Gastrocnemius medialis (tissue), 4 donors: ENCODE measurements at regions not wholly inside any gene's neighbourhood (a gene's known extent, or its start where the extent isn't known, plus 50 kb on each side); places are given as distances from the start of the nearest gene placed in this dataset.
"Not testable (repeated sequence)": the region's sequence is repeated elsewhere in the genome, so short reads cannot be mapped to it uniquely, and the experiment has no call there.

Experiments
- ATAC-seq, 2 donors: fragments of 150-250 bp; one replicate each; pipeline ENCODE4 v1.9.1; 2016
- DNase-seq, 2 donors: peaks; one replicate each; pipeline ENCODE4 v3.0.0-alpha.2; 2019
- H3K27ac ChIP-seq, 4 donors: fragments of 200-600 bp; sonication (generic); 1 replicate in 1 of 4; 2 replicates in 3 of 4; pipeline ENCODE4 v1.5.1; 2016 to 2018; ENCODE audit warnings: mild to moderate bottlenecking in 2 of 4, moderate library complexity in 1 of 4
- H3K27me3 ChIP-seq, 3 donors: fragments of 200-600 bp; sonication (generic) in 2 of 3; 1 replicate in 1 of 3; 2 replicates in 2 of 3; pipeline versions ENCODE4 v1.5.1 to v1.6.0; 2016 to 2019; ENCODE audit warnings: mild to moderate bottlenecking in 1 of 3, moderate library complexity in 1 of 3
- H3K36me3 ChIP-seq, 2 donors: fragments of 200-600 bp; sonication (generic) in 1 of 2; one replicate each; pipeline ENCODE4 v1.5.1; 2017 to 2018
- H3K4me1 ChIP-seq, 2 donors: fragments of 200-600 bp; sonication (generic) in 1 of 2; one replicate each; pipeline ENCODE4 v1.5.1; 2016 to 2017; ENCODE audit warnings: mild to moderate bottlenecking in 2 of 2
- H3K4me3 ChIP-seq, 4 donors: fragments of 200-600 bp; sonication (generic) in 3 of 4; 1 replicate in 1 of 4; 2 replicates in 3 of 4; pipeline ENCODE4 v1.5.1; 2016 to 2019; ENCODE audit warnings: mild to moderate bottlenecking in 2 of 4
- H3K9me3 ChIP-seq, 3 donors: fragments of 200-600 bp; sonication (generic) in 2 of 3; 1 replicate in 1 of 3; 2 replicates in 2 of 3; pipeline ENCODE4 v1.5.1; 2016 to 2019
- POLR2A ChIP-seq, 2 donors: fragments of 450-650 bp; IDR thresholded peaks; one replicate each; pipeline ENCODE4 v1.6.1; 2017; ENCODE audit warnings: antibody characterized with exemption in 2 of 2, mild to moderate bottlenecking in 2 of 2, moderate library complexity in 2 of 2
- in situ Hi-C, 4 donors: fragments of 200-750 bp; cut with MboI; loops; one replicate each; pipeline versions ENCODE4 v1.15.0 to v1.8.0; 2017; ENCODE audit warnings: low sequenced_read_pairs in 4 of 4
- intact Hi-C: fragments of 100-400 bp; cut with DNase I; formaldehyde crosslinking; loops from one replicate; pipeline ENCODE4 v1.15.1; 2023; ENCODE audit warnings: low total_unique reads
- TF ChIP-seq, protein P1 (sequence below), 5 experiments: fragments of 450-650 bp in 3 of 5; fragments of 200-600 bp in 2 of 5; sonication (generic) in 2 of 5; IDR thresholded peaks in 4 of 5; conservative IDR thresholded peaks in 1 of 5; 1 replicate in 4 of 5; 2 replicates in 1 of 5; pipeline ENCODE4 v1.5.1; 2016 to 2019; ENCODE audit warnings: antibody characterized with exemption in 5 of 5, mild to moderate bottlenecking in 3 of 5, moderate library complexity in 3 of 5

DNA sequence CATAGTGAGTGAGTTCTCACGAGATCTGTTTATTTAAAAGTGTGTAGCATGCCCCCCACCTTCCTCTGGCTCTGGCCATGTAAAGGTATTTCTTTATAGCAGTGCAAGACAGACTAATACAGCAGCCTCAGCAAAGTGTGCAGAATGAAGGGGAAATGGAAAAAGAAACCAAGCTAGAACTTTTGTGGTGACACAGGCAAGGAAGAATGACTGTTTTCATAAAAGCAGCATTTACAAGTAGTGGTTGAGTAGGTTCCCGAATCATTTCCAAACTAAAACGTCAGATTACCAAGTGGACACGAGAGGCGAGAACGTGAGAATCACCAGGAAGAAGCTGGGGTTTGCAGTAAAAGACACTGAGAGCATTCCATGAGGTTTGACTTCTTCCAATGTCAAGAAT, 100.2 kb upstream of the AKAP13 start:
- no peak for ATAC-seq
- no peak for DNase-seq
- Histone ChIP-seq H3K27ac (no peak overlapping the region), H3K27me3 (no peaks in the 10 kb centered on the region), H3K4me1 (no peaks in the 10 kb centered on the region), H3K36me3 (no peaks in the 10 kb centered on the region), H3K4me3 (no peak overlapping the region), H3K9me3 (no peaks in the 10 kb centered on the region)
- in situ Hi-C loops: no loop called here
- intact Hi-C loops: loop anchor here (10.0 kb wide), 1 partner anchor 325 kb away; no protein-coding TSS in a partner anchor
- TF ChIP-seq POLR2A (IDR thresholded peaks at IDR 0.05): no peak
- TF ChIP-seq, protein P1, sequence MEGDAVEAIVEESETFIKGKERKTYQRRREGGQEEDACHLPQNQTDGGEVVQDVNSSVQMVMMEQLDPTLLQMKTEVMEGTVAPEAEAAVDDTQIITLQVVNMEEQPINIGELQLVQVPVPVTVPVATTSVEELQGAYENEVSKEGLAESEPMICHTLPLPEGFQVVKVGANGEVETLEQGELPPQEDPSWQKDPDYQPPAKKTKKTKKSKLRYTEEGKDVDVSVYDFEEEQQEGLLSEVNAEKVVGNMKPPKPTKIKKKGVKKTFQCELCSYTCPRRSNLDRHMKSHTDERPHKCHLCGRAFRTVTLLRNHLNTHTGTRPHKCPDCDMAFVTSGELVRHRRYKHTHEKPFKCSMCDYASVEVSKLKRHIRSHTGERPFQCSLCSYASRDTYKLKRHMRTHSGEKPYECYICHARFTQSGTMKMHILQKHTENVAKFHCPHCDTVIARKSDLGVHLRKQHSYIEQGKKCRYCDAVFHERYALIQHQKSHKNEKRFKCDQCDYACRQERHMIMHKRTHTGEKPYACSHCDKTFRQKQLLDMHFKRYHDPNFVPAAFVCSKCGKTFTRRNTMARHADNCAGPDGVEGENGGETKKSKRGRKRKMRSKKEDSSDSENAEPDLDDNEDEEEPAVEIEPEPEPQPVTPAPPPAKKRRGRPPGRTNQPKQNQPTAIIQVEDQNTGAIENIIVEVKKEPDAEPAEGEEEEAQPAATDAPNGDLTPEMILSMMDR (IDR thresholded peaks at IDR 0.05 in 4 of 5, conservative IDR thresholded peaks at IDR 0.05 in 1 of 5): no peak

DNA sequence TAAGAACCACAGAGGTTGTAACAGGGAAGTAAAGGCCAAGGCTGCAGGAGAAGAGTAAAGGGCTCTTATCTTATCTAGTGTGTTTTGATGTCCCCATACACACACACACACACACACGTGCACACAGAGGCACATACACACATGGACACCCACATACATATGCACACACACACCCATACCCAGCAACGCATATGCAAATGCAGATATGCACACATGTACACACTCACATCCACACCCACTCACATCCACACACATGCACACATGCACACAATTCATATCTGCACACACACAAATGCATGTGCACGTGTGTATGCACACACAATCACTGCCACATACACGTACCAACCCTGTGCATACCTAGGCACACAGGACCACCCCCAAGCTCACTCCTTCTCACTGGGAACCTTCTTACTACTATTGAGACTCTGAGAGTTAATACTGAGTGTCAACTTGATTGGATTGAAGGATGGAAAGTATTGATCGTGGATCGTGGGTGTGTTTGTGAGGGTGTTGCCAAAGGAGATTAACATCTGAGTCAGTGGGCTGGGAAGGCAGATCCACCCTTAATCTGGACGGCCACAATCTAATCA, 99.0 kb upstream of the AKAP13 start:
- in situ Hi-C loops: no loop called here
- H3K27ac ChIP-seq: no peak overlapping the region
- no peaks in the 10 kb centered on the region for H3K36me3 ChIP-seq
- H3K27me3 ChIP-seq: no peaks in the 10 kb centered on the region
- no peak for ATAC-seq
- H3K4me3 ChIP-seq: no peak overlapping the region
- no peaks in the 10 kb centered on the region for H3K9me3 ChIP-seq
- no peak for DNase-seq
- TF ChIP-seq, protein P1 (IDR thresholded peaks at IDR 0.05 in 4 of 5, conservative IDR thresholded peaks at IDR 0.05 in 1 of 5): no peak
- no peak for TF ChIP-seq POLR2A (IDR thresholded peaks at IDR 0.05)
- H3K4me1 ChIP-seq: no peaks in the 10 kb centered on the region
- intact Hi-C loops: loop anchor here (10.0 kb wide), 1 partner anchor 327 kb away; no protein-coding TSS in a partner anchor

DNA sequence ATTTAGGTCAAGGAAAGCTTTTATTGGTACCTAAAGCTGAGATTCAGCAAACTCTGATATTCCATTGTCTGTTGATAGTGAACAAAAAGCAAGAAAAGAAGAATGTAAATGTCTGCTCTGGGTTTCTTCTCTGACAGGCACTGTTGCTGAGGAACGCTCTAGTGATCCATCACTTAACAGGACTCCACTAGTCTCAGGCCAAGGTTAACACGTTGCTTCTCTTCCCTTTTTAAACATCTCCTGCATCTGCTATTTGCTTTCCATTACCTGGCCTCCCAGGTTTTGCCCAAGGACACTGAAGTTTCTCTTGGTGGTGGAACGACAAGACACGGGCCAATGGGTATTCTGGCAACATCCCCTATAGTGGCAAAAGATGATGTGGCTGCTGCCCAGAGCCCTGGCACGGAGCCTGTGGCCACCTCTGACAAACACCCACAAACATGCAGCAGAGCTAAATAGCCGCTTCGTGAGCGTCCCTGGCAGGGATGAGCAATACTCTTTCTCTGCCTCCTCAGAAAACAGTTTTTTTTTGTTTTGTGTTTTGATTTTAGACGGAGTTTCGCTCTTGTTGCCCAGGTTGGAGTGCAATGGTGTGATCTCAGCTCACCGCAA, 97.8 kb upstream of the AKAP13 start:
- Histone ChIP-seq H3K9me3 (no peaks in the 10 kb centered on the region), H3K27ac (no peak overlapping the region), H3K27me3 (no peaks in the 10 kb centered on the region), H3K36me3 (no peaks in the 10 kb centered on the region), H3K4me3 (no peak overlapping the region), H3K4me1 (no peaks in the 10 kb centered on the region)
- in situ Hi-C loops (no loop called here), intact Hi-C loops (loop anchor here (10.0 kb wide), 1 partner anchor 328 kb away; no protein-coding TSS in a partner anchor)
- DNase-seq: no peak
- TF ChIP-seq, protein P1 (IDR thresholded peaks at IDR 0.05 in 4 of 5, conservative IDR thresholded peaks at IDR 0.05 in 1 of 5): no peak
- no peak for TF ChIP-seq POLR2A (IDR thresholded peaks at IDR 0.05)
- no peak for ATAC-seq

DNA sequence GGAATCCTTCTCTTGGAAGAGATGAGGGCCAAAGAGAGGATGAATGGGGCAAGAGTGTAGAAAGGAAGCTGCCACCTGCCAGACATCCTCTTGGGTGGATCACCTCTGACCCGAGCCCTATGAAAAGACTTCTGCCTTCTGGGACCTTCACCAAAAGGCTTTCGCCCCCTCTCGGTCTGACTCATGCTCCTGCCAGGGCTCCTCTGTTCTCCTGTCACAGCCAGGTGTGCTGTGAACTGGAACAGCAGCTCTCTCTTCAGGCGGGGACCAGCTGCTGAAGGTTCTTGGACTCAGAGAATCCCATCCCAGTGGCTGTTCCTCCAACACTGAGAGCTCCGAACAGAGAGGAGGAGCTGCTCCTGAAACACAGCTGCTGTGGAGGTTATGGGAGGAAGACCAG, 96.6 kb upstream of the AKAP13 start:
- DNase-seq, H3K27ac ChIP-seq, in situ Hi-C loops, H3K4me3 ChIP-seq, H3K36me3 ChIP-seq, H3K4me1 ChIP-seq, H3K9me3 ChIP-seq, ATAC-seq, H3K27me3 ChIP-seq: not testable (repeated sequence)
- intact Hi-C loops: loop anchor here (10.0 kb wide), 1 partner anchor 329 kb away; no protein-coding TSS in a partner anchor

DNA sequence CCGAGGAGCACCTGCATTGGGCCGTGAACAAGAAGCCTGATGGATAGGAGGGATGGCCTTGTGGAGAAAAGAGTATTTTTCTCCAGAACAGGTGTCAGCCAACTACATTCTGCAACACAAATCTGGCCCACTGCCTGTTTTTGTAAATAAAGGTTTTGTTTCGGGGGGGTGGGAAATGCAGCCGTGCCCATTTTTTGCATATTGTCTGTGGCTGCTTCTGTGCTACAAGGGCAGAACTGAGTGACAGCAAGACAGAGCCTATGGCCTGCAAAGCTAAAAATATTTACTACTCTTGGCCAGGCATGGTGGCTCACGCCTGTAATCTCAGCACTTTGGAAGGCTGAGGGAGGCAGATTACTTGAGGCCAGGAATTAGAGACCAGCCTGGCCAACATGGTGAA, 95.9 kb upstream of the AKAP13 start:
- H3K36me3 ChIP-seq: no peaks in the 10 kb centered on the region
- ATAC-seq: no peak
- no peak for DNase-seq
- H3K27ac ChIP-seq: no peak overlapping the region
- H3K4me3 ChIP-seq: no peak overlapping the region
- no peaks in the 10 kb centered on the region for H3K9me3 ChIP-seq
- no peaks in the 10 kb centered on the region for H3K27me3 ChIP-seq
- intact Hi-C loops: loop anchor here (10.0 kb wide), 1 partner anchor 330 kb away; no protein-coding TSS in a partner anchor
- H3K4me1 ChIP-seq: no peaks in the 10 kb centered on the region
- in situ Hi-C loops: no loop called here
- TF ChIP-seq, protein P1 (IDR thresholded peaks at IDR 0.05 in 4 of 5, conservative IDR thresholded peaks at IDR 0.05 in 1 of 5): no peak
- TF ChIP-seq POLR2A (IDR thresholded peaks at IDR 0.05): no peak
